ENCODE measurements at regions not wholly inside any gene's neighbourhood (a gene's known extent, or its start where the extent isn't known, plus 50 kb on each side); places are given as distances from the start of the nearest gene placed in this dataset.
"Not testable (repeated sequence)": the region's sequence is repeated elsewhere in the genome, so short reads cannot be mapped to it uniquely, and the experiment has no call there.

GRCh38 chr6:139955366-139956155, 581.1 kb upstream of the CITED2 start:
- DNase-seq (ENCODE audit: low read depth), result no peak

GRCh38 chr6:139954463-139955071, 580.1 kb upstream of the CITED2 start:
- DNase-seq (ENCODE audit: low read depth), result no peak

- not testable (repeated sequence) for DNase-seq (ENCODE audit: low read depth)
Observed at GRCh38 chr6:139953780-139954179, 579.3 kb upstream of the CITED2 start.

GRCh38 chr6:139951172-139951571, 576.7 kb upstream of the CITED2 start:
- DNase-seq (ENCODE audit: low read depth), result no peak

GRCh38 chr6:139944976-139945375, 570.5 kb upstream of the CITED2 start:
- DNase-seq (ENCODE audit: low read depth), result no peak

- no peak for DNase-seq (ENCODE audit: low read depth)
Observed at GRCh38 chr6:139944131-139944530, 569.7 kb upstream of the CITED2 start.

GRCh38 chr6:139943391-139943790, 568.9 kb upstream of the CITED2 start:
- DNase-seq (ENCODE audit: low read depth), result no peak

GRCh38 chr6:139942331-139942730, 567.9 kb upstream of the CITED2 start:
- no peak for DNase-seq (ENCODE audit: low read depth)

GRCh38 chr6:139941826-139942225, 567.4 kb upstream of the CITED2 start:
- no peak for DNase-seq (ENCODE audit: low read depth)

- no peak for DNase-seq (ENCODE audit: low read depth)
Observed at GRCh38 chr6:139940741-139941729, 566.6 kb upstream of the CITED2 start.

GRCh38 chr6:139939189-139939979, 564.9 kb upstream of the CITED2 start:
- DNase-seq (ENCODE audit: low read depth), result no peak

GRCh38 chr6:139932671-139933070, 558.2 kb upstream of the CITED2 start:
- DNase-seq (ENCODE audit: low read depth), result no peak

GRCh38 chr6:139931747-139932146, 557.3 kb upstream of the CITED2 start:
- no peak for DNase-seq (ENCODE audit: low read depth)

GRCh38 chr6:139927742-139928305, 553.4 kb upstream of the CITED2 start:
- no peak for DNase-seq (ENCODE audit: low read depth)

GRCh38 chr6:139927236-139927635, 552.8 kb upstream of the CITED2 start:
- DNase-seq (ENCODE audit: low read depth), result no peak

GRCh38 chr6:139926711-139927110, 552.3 kb upstream of the CITED2 start:
- DNase-seq (ENCODE audit: low read depth), result no peak

- no peak for DNase-seq (ENCODE audit: low read depth)
Observed at GRCh38 chr6:139925894-139926641, 551.6 kb upstream of the CITED2 start.

GRCh38 chr6:139923964-139924475, 549.6 kb upstream of the CITED2 start:
- DNase-seq (ENCODE audit: low read depth), result no peak

GRCh38 chr6:139922236-139922635, 547.8 kb upstream of the CITED2 start:
- DNase-seq (ENCODE audit: low read depth), result no peak

- DNase-seq (ENCODE audit: low read depth), result no peak
Observed at GRCh38 chr6:139920776-139921100, 546.3 kb upstream of the CITED2 start.
